GM21515 (cell line): ENCODE measurements at regions not wholly inside any gene's neighbourhood (a gene's known extent, or its start where the extent isn't known, plus 50 kb on each side); places are given as distances from the start of the nearest gene placed in this dataset.

Source experiments
- ATAC-seq: cut with Tn5 transposase; IDR thresholded peaks from one replicate; pipeline ENCODE4 v1.9.1; 2021; ENCODE audit not compliant: unreplicated experiment

- ATAC-seq: no peak
Measured at GRCh38 chr6:102402635-102403329, 1009.3 kb downstream of the GRIK2 start.

DNA sequence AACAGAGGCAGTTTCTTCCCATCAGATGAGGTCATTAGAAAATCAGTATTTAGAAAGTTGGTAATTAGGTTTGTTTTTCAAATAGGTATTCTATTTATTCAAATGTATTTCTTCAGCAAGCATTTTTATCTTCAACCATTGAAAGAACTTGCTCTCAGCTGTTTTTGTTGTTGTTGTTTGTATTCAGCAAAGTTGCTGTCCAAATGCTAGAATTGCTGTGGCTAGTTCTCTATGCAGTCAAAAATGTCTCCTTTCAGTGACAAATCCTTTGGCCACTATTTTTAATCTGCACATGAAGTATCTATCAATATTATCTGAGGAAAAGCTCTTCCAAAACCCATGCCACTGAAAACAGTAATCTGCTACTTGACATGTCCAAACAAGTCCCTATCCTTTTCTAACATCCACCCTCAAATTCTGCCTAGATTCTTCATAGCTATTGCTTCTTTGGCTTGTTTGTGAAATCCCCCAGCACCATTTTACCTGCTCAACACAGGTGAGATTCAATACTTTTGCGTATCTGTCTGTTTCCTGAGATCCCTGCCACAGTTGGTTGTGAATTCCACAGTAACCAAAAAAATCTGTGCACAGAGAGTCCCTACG lies 1005.4 kb downstream of the GRIK2 start:
- no peak for ATAC-seq

DNA sequence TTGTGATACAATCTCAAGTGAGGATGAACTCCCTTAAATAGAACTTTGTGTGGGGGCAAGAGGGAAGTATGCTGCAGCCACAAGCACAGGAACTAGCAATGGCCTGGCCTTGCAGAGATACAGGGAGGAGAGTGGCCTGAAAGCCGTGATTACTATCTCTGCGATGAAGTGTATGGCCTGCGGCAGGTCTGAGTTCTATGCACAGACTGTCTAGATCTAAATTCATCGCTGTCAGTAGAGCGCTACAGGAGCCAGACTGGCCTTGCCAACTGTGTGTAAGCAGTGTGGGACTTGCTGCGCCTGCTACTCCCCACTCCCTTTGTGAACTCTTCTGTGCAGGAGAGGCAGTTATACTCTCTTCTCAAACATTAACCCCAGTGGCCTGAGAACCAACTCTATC lies 997.0 kb downstream of the GRIK2 start:
- no peak for ATAC-seq

- no peak for ATAC-seq
Measured at GRCh38 chr6:102389994-102390393, 996.5 kb downstream of the GRIK2 start.

DNA sequence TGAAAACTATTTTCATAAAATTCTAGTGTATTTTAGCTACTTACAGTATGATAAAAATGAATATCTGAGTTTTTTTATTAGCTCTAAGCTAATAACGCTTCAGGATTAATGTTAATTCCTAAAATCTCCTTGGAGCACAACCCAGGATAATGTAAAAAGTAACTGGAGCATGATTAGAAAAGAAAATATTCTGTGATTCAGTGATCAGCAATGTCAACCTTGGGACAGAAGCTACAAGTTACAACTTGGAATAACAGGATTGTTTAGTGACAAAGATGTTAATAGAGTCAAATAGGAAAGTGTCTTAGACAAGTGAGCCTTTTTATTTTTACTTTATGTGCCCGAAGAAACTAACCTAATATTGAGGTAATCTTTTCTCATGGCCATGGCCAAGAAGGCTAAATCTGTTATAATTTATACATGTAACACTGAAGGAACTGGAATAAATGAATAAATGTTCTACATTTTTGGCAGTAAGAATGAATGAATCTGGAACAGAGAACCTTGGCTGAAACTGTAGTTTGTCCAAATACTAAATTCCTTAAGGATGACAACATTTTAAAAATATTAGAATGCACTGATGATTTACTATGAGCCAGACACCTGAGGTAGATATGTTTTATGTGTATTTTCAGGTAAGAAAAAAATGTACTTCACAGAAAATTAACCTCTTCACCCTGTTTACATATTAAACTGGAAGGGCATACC lies 994.0 kb downstream of the GRIK2 start:
- no peak for ATAC-seq

- no peak for ATAC-seq
Measured at GRCh38 chr6:102381203-102381602, 987.7 kb downstream of the GRIK2 start.

GRCh38 chr6:102356170-102356569 lies 962.7 kb downstream of the GRIK2 start:
- no peak for ATAC-seq

DNA sequence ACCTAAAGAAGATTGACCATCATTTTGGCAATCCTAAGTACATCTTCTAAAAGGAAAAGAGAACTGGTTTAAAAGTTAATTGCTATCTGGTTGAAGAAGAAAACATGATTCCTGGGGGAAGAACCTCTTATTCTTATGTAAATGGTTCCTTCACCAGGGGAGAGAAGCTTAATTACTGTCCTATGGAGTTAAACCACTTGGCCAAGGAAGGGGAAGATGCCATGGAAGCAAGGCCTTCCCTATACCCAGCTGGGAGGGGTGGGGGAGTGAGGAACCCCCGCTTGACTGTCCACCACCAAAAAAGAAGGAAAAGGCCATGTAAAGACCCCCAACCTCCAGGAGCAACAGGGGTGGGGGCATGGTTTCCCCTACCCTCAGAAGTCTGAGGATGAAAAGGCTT lies 962.1 kb downstream of the GRIK2 start:
- no peak for ATAC-seq

- no peak for ATAC-seq
Measured at GRCh38 chr6:102352552-102352951, 959.0 kb downstream of the GRIK2 start.

DNA sequence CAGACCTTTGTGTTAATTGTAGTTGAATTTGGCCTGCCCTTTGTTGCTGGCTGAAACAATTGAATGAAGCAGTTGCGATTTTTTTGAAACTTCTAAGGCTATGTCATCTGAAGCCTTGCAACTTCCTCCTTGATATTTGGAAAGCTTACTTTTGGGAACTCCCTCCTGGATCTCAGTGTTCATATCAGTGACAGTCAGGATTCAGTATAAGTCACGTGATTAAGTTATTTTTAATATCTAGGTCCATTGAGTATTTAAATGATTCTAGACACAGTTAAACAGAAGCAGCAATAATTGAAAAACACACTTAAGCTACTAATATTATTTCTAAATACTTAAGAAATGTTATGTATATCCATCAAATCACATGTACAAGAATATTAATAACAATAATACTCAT lies 951.3 kb downstream of the GRIK2 start:
- ATAC-seq: no peak

DNA sequence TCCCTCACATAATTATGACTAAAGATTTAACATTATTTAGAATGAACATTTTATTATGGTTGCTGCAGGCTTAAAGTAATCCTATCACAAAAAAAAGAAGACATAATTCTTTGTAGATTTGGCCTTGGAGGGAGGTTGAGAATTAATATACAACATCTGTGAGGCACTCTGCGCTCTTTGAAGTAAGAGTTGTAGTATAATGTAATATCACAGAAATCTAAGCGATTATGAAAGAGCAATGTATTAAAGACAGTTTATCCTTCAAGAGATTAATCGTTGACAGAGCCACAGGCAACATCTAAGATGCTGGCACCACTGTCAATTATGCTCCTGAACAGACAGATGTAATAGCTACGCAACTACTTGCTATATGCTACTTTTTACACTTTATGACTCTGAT lies 946.8 kb downstream of the GRIK2 start:
- ATAC-seq: no peak

- ATAC-seq: no peak
Measured at GRCh38 chr6:102333736-102334135, 940.2 kb downstream of the GRIK2 start.

DNA sequence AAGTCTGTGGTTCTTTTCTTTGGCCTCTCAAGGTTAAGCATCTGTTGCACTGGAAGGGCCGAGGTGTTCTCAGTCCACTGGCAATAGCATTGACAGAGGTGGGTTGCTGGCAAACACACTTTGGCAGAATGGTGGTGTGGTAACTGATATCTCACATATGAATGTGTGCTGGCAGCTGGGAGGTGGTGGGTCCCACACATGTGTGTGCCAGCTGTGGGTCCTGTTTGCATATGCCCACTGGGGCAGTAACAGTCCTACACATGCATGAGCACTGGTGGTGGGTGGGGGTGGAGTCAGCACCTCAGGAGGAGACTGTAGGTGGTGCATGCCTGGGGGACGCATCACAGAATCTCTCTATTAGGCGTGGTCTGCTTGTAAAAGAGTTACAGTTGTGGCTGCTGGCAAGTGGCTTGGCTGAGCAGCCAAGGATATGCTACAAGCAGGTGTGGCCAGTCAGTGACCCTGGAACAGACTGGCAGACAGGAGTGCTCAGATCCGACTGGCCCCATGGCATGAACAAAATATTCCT lies 934.3 kb downstream of the GRIK2 start:
- ATAC-seq: no peak

DNA sequence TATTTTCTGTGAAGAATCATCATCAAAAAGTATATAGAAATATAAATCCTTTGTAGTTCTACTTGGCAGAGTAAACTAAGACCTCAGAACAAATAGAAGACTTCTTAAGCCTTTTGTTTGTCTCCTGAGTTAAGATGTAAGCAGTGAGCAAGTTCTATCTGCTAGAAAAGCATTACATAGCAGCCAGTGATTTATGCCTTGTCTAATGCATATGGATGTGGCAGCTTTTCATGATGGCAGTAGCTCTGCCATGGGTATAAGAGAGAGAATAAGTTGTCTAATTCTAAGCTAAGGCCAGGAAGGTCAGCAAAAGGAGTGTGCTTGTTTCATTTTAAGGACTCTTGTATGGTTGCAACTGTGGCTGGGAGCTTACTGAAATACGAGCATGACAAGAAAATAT lies 920.2 kb downstream of the GRIK2 start:
- no peak for ATAC-seq

- no peak for ATAC-seq
Measured at GRCh38 chr6:102309700-102310099, 916.2 kb downstream of the GRIK2 start.

GRCh38 chr6:102300350-102300749 lies 906.8 kb downstream of the GRIK2 start:
- no peak for ATAC-seq

- no peak for ATAC-seq
Measured at GRCh38 chr6:102298051-102298450, 904.5 kb downstream of the GRIK2 start.
